Esophagus muscularis mucosa (tissue), 4 donors: ENCODE measurements at regions not wholly inside any gene's neighbourhood (a gene's known extent, or its start where the extent isn't known, plus 50 kb on each side); places are given as distances from the start of the nearest gene placed in this dataset.

ENCODE experiments used
- DNase-seq: peaks from one replicate; pipeline ENCODE4 v3.0.0-alpha.2; 2017; ENCODE audit errors: extremely low spot score
- H3K27ac ChIP-seq, 4 donors: fragments of 200-600 bp; sonication (generic); replicated peaks in 1 of 4; 1 replicate in 3 of 4; 2 replicates in 1 of 4; pipeline ENCODE4 v1.5.1; 2016 to 2019; ENCODE audit warnings: mild to moderate bottlenecking in 1 of 4
- H3K27me3 ChIP-seq, 4 donors: fragments of 200-600 bp; sonication (generic); one replicate each; pipeline versions ENCODE4 v1.5.1 to v1.6.0; 2016 to 2019
- H3K36me3 ChIP-seq, 4 donors: fragments of 200-600 bp; sonication (generic); one replicate each; pipeline ENCODE4 v1.5.1; 2016 to 2019
- H3K4me1 ChIP-seq, 4 donors: fragments of 200-600 bp; sonication (generic); one replicate each; pipeline ENCODE4 v1.5.1; 2016 to 2019
- H3K4me3 ChIP-seq, 4 donors: fragments of 200-600 bp; sonication (generic); 1 replicate in 2 of 4; 2 replicates in 2 of 4; pipeline ENCODE4 v1.5.1; 2016 to 2019; ENCODE audit warnings: mild to moderate bottlenecking in 4 of 4, moderate library complexity in 1 of 4
- H3K9me3 ChIP-seq, 4 donors: fragments of 200-600 bp; sonication (generic); 1 replicate in 3 of 4; 2 replicates in 1 of 4; pipeline ENCODE4 v1.5.1; 2016 to 2019
- CTCF ChIP-seq, 3 experiments: fragments of 200-600 bp in 2 of 3; fragments of 450-650 bp in 1 of 3; sonication (generic) in 2 of 3; IDR thresholded peaks; one replicate each; pipeline ENCODE4 v1.5.1; 2017 to 2019; ENCODE audit warnings: antibody characterized with exemption in 3 of 3, mild to moderate bottlenecking in 2 of 3, moderate library complexity in 1 of 3
- EP300 ChIP-seq: sonication (generic); formaldehyde crosslinking; IDR thresholded peaks from one replicate; pipeline ENCODE4 v1.6.1; 2017; ENCODE audit warnings: antibody characterized with exemption
- POLR2A ChIP-seq: fragments of 450-650 bp; IDR thresholded peaks from one replicate; pipeline ENCODE4 v1.6.1; 2017; ENCODE audit warnings: antibody characterized with exemption, moderate library complexity, mild to moderate bottlenecking, low read depth
- POLR2AphosphoS5 ChIP-seq, 2 donors: sonication (generic); formaldehyde crosslinking; IDR thresholded peaks; one replicate each; pipeline ENCODE4 v1.6.1; 2017; ENCODE audit warnings: antibody characterized with exemption in 2 of 2
- WGBS: methylation state at CpG from one replicate; pipeline ENCODE4 v1.1.5; 2018; 5-methylcytosine and 5-hydroxymethylcytosine counted together
- intact Hi-C: fragments of 100-400 bp; cut with DNase I; formaldehyde crosslinking; loops from one replicate; pipeline ENCODE4 v1.15.1; 2023

- Histone ChIP-seq H3K27ac (no peak overlapping the region), H3K9me3 (no peaks in the 10 kb centered on the region), H3K36me3 (no peaks in the 10 kb centered on the region), H3K27me3 (no peaks in the 10 kb centered on the region), H3K4me1 (no peaks in the 10 kb centered on the region), H3K4me3 (no peak overlapping the region)
- intact Hi-C loops: no loop called here
- TF ChIP-seq POLR2AphosphoS5 (IDR thresholded peaks at IDR 0.05) (no peak), EP300 (no peak), POLR2A (no peak), CTCF (IDR thresholded peaks at IDR 0.05) (no peak)
- peak; percentile 70 for DNase-seq
- WGBS: 86% methylated on average over 1 of the region's 1 CpG
These were observed 75.3 kb upstream of the DNAH5 start for GRCh38 chr5:14019768-14020290.

- TF ChIP-seq POLR2A: no peak
- no peak for TF ChIP-seq CTCF (IDR thresholded peaks at IDR 0.05)
- TF ChIP-seq EP300: no peak
- TF ChIP-seq POLR2AphosphoS5 (IDR thresholded peaks at IDR 0.05): no peak
- intact Hi-C loops: no loop called here
- WGBS: 85% methylated on average over 8 of the region's 8 CpGs
These were observed 73.4 kb upstream of the DNAH5 start for GRCh38 chr5:14017904-14018303.

GRCh38 chr5:14016549-14016948, 72.1 kb upstream of the DNAH5 start:
- 41% methylated on average over 4 of the region's 4 CpGs for WGBS
- H3K36me3 ChIP-seq: no peaks in the 10 kb centered on the region
- TF ChIP-seq POLR2AphosphoS5 (IDR thresholded peaks at IDR 0.05): no peak
- TF ChIP-seq POLR2A: no peak
- no peak for TF ChIP-seq EP300
- TF ChIP-seq CTCF (IDR thresholded peaks at IDR 0.05): no peak
- intact Hi-C loops: no loop called here
- H3K4me3 ChIP-seq: no peak overlapping the region
- no peaks in the 10 kb centered on the region for H3K27me3 ChIP-seq
- H3K4me1 ChIP-seq: peaks cover 6 to 11% (median 9%) of the 10 kb centered on the region in 4 donors
- H3K27ac ChIP-seq: no peak overlapping the region
- no peaks in the 10 kb centered on the region for H3K9me3 ChIP-seq
- DNase-seq: peak; percentile 55

More at GRCh38 chr5:14017904-14018303, 73.4 kb upstream of the DNAH5 start:
- Histone ChIP-seq H3K36me3 (no peaks in the 10 kb centered on the region), H3K27ac (no peak overlapping the region), H3K4me3 (no peak overlapping the region), H3K4me1 (no peaks in the 10 kb centered on the region), H3K9me3 (no peaks in the 10 kb centered on the region), H3K27me3 (no peaks in the 10 kb centered on the region)
- peak; percentile 37 for DNase-seq

GRCh38 chr5:14011089-14012020, 66.9 kb upstream of the DNAH5 start:
- Histone ChIP-seq H3K36me3 (no peaks in the 10 kb centered on the region), H3K4me1 (peaks cover 13 to 31% (median 25%) of the 10 kb centered on the region in 4 donors)

More at GRCh38 chr5:14011089-14012020, 66.9 kb upstream of the DNAH5 start:
- 4% methylated on average over 28 of the region's 74 CpGs for WGBS
- peak; percentile 92 for DNase-seq
- TF ChIP-seq POLR2A (no peak), CTCF (IDR thresholded peaks at IDR 0.05) (peak in 2 of 3 experiments; percentile 12 to 19), POLR2AphosphoS5 (IDR thresholded peaks at IDR 0.05) (peak in 1 of 2 donors; percentile 33)
- no peaks in the 10 kb centered on the region for H3K9me3 ChIP-seq
- H3K27me3 ChIP-seq: no peaks in the 10 kb centered on the region
- H3K4me3 ChIP-seq: peak overlapping the region; percentile 59 to 78 (median 66)
- peak overlapping the region; percentile 57 to 79 (median 76) for H3K27ac ChIP-seq
- intact Hi-C loops: no loop called here
